Endothelial cell of umbilical vein (primary cell): ENCODE measurements at regions not wholly inside any gene's neighbourhood (a gene's known extent, or its start where the extent isn't known, plus 50 kb on each side); places are given as distances from the start of the nearest gene placed in this dataset.

ENCODE experiments used
- EZH2 ChIP-seq: IDR thresholded peaks from 2 replicates; pipeline ENCODE4 v1.6.1; 2012; ENCODE audit warnings: borderline replicate concordance, low read depth, mild to moderate bottlenecking, moderate library complexity, low read length, inconsistent platforms; ENCODE audit not compliant: severe bottlenecking
- FOS ChIP-seq: IDR thresholded peaks from 2 replicates; pipeline ENCODE4 v1.6.1; 2011; ENCODE audit warnings: mild to moderate bottlenecking, low read length, moderate library complexity, borderline replicate concordance; ENCODE audit not compliant: insufficient read depth
- MYC ChIP-seq: IDR thresholded peaks from one replicate; pipeline ENCODE4 v1.6.1; 2011; ENCODE audit warnings: mild to moderate bottlenecking, low read depth, low read length
- POLR2A ChIP-seq: IDR thresholded peaks from 2 replicates; pipeline ENCODE4 v1.6.1; 2012; ENCODE audit warnings: low read depth, mild to moderate bottlenecking, control low read depth, low read length
- POLR2AphosphoS5 ChIP-seq: IDR thresholded peaks from 2 replicates; pipeline ENCODE4 v1.6.1; 2012; ENCODE audit warnings: low read depth, mild to moderate bottlenecking, control low read depth, low read length, moderate library complexity; ENCODE audit not compliant: insufficient read depth
- TF ChIP-seq, protein P1 (sequence below), 2 donors: IDR thresholded peaks; 1 replicate in 1 of 2; 2 replicates in 1 of 2; pipeline ENCODE4 v1.5.1; 2011; ENCODE audit warnings: low read length in 2 of 2, mild to moderate bottlenecking in 2 of 2, moderate library complexity in 2 of 2, control low read depth in 1 of 2, inconsistent platforms in 1 of 2, low read depth in 1 of 2; ENCODE audit not compliant: insufficient read depth in 1 of 2; ENCODE audit errors: extremely low read depth in 1 of 2
- TF ChIP-seq, protein P2 (sequence below): IDR thresholded peaks from 2 replicates; pipeline ENCODE4 v1.6.1; 2011; ENCODE audit not compliant: insufficient read depth, insufficient read length

DNA sequence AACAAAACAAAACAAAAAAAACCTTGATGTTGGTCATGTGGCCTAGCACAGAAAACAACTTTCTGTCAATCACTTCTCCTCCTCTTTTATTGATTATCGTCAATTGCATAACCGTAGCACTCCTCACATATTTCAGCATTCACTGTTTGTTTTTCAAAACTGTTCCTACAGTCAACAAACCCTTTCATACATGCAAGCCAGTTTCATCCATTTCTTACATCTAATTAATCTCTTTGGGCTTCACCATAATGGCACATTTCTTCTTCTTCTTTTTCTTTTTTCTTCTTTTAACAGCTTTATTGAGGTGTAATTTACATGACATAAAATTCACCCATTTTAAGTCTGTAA lies 246.9 kb downstream of the PTTG2 start:
- TF ChIP-seq, protein P1, sequence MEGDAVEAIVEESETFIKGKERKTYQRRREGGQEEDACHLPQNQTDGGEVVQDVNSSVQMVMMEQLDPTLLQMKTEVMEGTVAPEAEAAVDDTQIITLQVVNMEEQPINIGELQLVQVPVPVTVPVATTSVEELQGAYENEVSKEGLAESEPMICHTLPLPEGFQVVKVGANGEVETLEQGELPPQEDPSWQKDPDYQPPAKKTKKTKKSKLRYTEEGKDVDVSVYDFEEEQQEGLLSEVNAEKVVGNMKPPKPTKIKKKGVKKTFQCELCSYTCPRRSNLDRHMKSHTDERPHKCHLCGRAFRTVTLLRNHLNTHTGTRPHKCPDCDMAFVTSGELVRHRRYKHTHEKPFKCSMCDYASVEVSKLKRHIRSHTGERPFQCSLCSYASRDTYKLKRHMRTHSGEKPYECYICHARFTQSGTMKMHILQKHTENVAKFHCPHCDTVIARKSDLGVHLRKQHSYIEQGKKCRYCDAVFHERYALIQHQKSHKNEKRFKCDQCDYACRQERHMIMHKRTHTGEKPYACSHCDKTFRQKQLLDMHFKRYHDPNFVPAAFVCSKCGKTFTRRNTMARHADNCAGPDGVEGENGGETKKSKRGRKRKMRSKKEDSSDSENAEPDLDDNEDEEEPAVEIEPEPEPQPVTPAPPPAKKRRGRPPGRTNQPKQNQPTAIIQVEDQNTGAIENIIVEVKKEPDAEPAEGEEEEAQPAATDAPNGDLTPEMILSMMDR (IDR thresholded peaks at IDR 0.05; ENCODE audit: extremely low read depth in 1 of 2, insufficient read depth in 1 of 2, low read depth in 1 of 2, low read length in 2 of 2): no peak
- TF ChIP-seq MYC (no peak), EZH2 (no peak), POLR2AphosphoS5 (no peak), POLR2A (no peak), FOS (no peak)
- TF ChIP-seq, protein P2, sequence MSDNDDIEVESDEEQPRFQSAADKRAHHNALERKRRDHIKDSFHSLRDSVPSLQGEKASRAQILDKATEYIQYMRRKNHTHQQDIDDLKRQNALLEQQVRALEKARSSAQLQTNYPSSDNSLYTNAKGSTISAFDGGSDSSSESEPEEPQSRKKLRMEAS: no peak
